NCI-H1417 treated with DMSO at 0.1 percent for 48 hours (cell line): ENCODE measurements at regions not wholly inside any gene's neighbourhood (a gene's known extent, or its start where the extent isn't known, plus 50 kb on each side); places are given as distances from the start of the nearest gene placed in this dataset.

Experiments used
- DNase-seq: peaks from one replicate; lab custom pipeline; 2025; lab: John Stamatoyannopoulos, UW

DNA sequence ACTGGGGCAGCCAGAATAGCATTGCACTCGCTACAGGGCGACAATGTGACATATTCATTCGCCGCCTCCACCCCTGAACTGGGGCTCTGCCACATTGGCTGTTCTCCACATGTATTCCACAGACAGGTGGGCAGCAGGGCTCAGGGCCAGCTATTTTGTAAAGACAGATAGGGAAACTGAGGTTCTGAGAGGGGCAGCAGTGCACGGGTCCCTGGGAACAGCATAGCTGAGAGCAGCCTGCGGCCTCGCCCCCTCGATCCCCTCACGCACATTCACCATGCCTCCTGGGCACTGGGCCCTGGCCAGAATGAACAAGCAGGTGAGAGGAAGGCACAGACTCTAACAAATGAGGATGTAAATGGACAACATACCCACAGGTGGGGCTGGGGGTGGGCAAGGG is 75.0 kb upstream of the SPATA12 start:
- no peak for DNase-seq

DNA sequence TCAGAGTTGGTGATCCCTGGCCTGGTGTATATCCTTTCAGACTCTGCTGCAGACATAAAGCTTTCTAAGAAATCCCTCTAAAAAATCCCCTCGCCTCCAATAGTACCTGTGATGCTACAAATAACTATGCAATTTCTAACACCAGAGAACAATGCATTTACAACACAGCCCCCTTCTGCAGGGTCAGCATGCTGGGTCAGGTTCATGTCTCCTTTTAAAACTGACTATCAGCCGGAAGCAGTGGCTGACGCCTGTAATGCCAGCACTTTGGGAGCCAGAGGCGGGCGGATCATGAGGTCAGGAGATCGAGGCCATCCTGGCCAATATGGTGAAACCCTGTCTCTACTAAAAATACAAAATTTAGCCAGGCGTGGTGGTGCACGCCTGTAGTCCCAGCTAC is 77.0 kb upstream of the SPATA12 start:
- no peak for DNase-seq

DNA sequence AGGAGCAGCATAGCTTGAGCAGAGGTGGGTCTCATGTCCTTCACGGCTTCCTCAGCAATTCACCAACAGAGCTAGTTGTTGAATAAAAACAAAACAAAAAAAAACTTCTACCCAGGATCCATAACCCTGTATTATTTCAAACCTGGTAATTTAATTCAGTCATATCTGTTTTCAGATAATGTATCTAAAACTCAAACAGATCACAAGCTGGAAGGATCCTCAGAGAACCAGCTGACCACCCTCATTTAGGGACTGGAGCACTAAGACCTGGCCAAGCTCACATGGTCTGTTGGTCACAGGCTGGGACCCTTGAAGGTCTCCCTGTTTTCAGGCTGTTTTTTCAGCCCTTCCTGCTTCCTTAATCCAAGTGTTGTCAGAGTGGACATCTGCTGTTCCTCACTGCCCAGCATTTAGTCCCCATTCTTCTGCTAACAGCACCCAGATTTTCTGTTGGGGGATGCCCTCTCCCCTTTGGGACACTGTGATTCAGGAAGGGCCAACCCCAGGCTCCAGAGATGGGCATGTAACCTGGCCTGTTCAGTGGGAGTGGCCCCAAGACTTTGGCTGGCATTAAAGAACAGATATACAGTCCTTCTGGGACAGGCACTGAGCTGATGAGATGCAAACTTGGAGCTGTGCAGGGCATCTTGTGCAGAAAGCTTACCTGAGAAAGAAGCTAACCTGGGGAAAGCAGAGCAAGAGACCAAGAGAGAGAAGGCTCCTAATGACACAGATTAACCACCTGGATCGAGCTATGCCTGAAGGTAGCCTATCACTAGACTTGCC is 78.8 kb upstream of the SPATA12 start:
- no peak for DNase-seq

DNA sequence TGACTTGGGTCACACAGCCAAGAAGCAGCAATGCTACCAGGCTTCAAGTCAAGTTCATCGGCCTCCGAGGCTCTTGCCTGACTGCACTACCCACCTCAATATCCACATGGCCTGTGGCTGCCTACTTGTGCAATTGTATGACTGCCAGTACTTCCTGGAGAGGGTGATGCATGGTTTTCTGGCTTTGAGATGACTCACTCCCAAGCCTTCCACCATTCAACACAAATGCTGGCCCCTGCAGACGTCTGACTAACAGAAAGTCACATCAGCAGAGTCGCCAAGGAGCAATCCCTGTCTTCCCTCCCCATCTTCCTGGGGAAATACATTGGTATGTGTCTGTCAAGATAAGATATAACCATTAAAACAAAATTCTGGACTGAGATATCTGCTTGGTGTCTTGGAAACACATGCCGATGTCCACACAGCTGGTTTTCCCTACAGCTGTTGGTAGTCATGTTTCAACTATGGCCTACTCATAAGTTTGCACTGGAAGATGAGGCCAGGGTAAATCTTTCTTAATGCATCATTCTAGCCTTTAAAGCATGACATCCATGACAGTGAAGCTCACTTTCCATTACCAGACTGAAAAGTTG is 79.6 kb upstream of the SPATA12 start:
- DNase-seq = no peak

DNA sequence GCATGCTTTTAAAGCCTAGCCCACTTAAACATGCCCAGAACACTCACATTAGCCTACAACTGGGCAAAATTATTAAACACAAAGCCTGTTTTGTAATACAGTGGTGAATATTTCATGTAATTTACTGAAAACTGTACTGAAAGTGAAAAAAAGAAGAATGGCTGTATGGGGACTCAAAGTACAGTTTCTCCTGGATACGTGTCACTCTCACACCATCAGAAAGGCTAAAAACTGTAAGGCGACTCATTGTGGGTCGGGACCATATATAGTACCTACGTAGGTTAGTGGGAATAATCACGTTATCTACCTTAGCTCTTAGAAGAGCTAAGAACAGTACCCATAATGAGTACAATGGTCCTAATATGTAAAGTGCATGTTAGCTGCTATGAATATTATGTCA is 80.2 kb upstream of the SPATA12 start:
- no peak for DNase-seq

DNA sequence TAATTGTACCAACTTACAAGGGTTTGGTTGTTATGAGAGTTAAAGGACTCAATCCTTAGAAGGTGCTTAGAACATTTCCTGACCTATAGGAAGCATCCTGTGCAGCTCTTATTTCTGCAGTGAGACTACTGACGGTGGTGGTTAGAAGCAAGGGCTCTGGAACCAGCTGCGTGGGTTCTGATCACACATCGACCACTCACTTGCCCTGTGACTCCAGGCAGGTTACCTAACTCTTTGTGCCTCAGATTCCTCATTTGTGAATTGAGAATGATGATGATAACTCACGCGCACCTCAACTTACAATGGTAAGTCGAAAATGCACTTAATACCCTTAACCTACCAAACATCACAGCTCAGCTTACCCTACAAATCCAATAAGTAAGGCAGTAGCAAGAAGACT is 80.7 kb upstream of the SPATA12 start:
- no peak for DNase-seq

DNA sequence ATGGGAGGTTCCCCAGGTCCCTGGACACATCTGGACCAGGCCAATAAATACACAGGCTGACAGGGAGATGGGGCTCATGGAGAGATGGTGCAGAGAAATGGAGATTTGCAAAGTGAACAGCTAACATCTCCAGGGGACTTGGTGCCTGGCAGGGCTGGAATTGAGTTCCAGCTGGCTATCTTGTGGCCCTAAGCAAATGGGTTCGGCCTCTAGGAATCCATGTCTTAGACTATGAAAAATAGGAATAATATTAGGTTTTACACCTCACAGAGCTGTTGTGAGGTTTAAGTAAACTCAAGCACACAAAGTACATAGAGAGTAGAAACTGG is 82.9 kb upstream of the SPATA12 start:
- no peak for DNase-seq

DNA sequence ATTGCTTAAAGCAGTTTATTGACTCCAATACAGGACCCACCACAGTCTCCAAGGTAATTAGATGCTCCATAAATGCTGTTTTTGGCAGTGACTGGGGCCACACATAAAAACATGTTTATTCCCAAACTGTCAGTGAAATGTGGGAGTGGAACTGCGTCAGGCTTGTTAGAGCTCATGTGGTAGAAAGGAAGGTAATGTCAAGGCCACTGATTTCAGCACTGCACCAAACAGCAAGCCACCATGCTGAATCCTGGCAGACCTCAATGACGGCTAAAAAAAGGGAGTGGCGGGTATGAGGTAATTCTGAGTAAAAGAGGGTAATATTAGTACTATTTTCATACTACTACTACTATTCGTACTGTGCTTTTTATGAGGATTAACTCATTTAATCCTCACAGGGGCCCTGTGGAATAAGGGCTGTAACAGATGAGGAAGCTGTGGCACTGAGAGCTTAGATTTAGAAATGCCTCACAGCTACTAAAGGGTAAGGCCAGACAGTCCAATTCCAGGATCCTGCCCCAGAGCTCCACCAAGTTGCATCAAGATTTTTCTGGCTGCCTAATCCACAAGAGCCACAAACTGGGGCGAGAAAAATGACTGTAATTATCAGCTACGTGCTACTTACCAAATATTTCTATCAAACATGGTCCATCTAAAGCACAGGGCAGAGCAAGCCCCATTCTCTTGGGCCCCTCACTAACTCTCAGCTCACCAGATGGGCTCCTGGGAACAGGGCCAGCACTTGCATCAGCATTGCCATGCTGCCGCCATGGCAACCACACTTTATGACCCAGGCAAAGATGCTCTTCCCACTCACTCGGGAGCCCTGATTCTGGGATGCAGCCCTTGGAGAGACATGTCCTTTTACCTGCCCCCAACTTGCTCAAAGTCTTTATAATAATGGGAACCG is 83.6 kb upstream of the SPATA12 start:
- DNase-seq = no peak

DNA sequence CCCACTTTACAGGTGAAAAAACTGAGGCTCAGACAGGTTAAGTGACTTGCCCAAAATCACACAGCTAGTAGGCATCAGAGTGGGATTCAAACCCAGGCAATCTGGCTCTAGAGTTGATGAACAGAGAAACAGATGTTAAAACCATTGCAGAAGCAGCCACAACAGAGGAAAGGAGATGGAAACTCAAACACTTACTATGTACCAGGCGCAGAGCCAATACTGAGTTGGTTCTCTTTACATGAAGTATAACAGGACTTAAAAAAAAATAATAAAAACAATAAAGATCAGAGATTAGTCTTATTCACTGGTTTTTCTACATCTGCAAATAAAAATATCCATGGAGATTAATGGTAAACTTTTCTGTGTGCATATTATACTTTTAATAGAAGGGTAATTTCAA is 84.9 kb upstream of the SPATA12 start:
- DNase-seq = no peak

DNA sequence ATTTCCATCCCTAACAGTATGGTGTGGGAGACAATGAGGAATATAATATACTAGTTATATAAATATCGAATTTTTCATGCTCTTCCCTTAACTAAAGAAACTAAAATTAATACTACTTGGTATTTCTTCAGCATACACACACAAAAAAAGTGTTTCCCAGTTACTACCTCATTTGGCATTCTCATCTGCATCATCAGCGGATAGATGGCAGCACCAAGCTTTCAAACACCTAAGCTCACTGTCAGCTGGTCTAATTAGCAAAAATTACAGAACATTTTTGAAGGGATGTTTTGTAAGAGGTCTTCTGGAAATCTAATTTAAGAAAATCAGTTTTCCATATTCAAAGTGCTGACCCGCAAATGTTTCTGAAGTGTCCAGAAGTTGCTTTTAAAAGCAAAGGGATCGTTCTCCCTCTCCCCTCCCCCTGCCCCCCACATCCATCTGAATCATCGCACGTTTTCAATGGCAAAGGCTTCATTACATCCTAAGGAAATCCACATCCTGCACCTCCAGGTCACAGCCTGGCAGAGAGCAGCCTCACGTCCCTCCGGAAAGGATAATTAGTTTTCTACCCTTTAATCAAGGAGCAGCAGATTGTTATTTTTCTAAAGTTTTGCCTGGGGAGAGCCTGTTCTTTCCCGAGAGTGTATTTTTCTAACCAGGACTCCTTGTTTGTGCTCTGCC is 86.1 kb upstream of the SPATA12 start:
- no peak for DNase-seq

DNA sequence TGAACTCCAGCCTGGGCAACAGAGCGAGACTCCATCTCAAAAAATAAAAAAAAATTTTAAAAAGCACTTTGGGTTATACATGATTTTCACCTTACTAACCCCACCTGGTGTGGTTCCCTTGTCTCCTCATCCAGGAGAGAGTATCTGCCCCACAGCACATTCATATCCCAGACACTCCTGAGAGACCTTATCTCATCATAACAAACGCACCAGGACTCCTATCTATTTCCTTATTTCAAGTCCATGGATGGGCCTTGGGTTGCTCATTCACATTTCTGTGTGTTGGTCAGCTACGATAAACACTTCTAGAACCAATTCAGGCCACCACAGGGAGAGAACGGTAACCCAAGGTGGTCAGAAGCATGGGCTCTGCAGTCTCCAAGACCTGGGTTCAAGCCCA is 88.6 kb upstream of the SPATA12 start:
- DNase-seq = no peak

DNA sequence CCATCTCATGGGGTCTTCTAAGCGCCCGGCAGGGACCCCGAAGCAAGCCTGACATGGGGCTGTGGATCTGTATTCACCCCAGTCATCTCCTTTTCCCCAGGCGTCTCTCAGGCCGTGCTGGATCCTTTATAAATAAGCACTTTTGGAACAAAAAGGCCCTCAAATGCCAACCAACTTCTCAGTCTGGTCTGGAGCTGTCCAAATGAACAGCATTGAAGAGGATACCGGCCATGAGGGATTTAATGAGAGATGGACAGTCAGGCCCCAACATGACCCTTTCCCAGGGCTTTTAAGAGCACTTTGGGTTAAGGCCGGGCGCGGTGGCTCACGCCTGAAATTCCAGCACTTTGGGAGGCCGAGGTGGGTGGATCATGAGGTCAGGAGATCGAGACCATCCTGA is 89.2 kb upstream of the SPATA12 start:
- DNase-seq = no peak

DNA sequence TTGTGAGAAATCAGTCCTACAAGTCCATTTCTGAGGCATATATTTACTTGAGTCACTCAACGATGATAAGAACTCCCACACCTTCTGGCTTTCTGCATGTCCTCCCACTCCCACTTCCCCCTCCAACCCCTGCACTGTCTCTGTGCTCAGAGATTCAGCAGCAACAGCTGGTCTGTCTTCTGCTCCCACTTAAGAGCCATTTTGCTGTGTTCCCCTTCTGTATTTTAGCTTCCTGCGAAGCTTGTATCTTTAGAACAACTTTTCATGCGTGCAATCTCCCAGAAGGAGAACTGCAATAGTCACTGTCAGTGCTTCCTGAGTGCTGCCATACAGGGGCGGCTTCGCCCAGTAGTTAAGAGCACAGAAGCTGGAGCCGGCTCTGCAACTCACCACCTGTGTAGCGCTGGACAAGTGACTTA is 90.0 kb upstream of the SPATA12 start:
- DNase-seq = no peak

DNA sequence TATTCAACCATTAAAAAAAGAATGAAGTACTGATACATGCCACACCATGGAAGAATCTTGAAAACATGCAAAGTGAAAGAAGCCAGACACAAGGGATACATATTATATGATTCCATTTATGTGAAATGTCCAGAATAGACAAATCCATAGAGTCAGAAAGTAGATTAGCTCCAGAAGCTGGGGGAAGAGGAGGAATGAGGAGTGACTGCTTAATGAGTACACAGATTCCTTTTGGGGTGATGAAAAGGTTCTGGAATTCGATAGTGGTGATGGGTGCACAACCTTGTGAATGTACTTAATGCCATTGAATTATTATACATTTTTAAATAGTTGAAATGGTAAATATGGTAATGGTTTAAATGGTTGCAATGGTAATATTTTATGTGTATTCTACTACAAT is 90.6 kb upstream of the SPATA12 start:
- no peak for DNase-seq

DNA sequence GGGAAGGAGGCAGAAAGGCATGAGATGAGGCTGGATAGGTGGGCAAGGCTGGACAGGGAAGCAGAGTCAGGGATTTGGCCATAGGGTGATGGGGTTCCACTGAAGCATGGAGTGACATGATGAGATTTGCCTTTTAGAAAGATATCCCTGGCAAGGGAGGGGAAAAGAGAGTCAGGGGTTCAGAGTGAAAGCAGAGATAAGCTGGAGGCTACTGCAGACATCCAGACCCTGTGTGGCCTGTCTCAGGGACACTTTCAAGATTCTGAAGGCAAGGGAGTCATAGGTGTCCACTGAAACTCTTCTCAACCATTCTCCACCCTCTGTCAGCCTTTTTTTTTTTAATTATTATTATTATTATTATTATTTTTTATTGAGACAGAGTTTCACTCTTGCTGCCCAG is 94.0 kb upstream of the SPATA12 start:
- DNase-seq = no peak

DNA sequence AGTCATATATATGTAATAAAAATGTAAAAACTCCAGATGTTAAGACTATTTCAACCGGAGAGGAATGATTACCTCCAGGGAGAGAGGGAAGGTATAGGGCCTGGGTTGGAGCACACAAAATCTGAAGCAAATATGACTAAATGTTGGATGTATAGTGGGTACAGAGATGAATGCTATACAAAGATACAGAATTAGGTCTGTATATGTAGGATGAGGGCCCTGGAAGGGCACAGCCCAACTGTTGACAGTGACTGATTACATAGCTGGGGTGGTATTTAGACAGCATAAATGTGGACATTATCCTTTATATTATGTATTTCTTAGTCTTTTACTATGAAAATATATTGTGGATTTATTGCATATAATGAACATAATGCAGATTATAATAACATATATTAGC is 94.4 kb upstream of the SPATA12 start:
- DNase-seq = no peak

DNA sequence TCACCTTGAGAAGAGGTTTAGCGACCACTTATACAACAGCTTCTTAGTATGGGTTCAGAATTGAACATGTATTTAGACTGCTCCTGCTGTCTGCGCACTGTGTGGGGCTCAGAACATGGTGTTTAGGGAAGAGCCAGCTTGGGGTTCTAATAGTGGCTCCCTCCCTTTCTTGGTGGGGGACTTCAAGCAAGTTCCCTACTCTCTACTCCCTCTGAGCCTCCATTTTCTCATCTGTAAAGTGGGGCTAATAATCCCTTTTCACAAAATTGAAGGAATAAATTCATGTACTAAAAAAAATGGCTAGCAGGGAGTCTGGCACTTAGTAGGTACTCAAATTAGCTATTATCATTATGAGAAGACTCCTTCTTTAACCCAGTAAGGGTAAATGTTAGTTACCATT is 97.5 kb upstream of the SPATA12 start:
- DNase-seq = no peak

DNA sequence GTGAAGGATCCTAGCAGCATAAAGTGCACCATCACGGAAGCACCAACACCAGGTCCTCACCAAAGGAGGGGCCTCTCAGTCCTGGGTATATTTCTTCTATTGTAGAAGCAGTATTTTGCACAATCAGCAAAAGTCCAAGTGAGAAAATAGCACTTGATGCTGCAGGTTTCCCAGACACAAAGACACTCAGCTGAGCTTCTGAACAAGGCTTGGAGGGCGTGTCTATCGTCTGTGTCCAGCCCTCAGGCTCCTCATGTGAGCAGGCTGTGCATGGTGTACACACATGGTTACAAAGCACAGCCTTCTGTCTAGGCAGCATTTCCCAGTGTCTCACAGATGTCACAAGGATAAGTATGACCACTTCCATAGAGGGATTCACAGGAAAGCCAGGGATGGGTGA is 98.3 kb upstream of the SPATA12 start:
- DNase-seq = no peak

DNA sequence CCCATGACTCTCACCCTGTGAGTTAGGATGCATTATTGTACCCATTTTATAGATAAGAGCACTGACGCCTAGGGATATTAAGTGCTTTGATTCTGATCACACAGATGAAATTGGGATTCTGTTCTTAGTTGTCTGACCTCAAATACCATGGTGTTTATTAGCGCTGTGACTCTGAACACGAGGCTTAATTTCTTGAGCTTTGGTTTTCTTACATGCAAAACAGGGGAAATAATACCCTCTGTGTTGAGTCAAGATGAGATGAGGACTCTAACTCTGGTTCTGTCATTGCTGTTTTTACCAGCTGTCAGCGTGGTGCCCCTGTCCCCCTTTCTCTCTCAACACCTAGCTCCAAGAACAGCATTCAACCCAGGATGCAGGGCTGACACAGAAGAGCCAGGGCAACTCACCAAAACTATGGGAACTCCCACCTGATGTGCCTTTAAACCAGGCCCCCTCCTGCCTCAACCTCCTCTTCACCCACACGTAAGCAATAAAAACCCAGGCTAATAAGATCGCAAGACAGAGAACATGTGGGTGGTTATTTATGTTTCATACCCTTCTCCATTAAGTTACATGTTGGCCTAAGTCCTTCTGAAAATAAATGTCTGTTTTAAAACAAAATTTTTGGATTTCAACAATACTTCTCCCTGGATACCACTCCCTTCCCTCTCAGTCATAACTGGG is 100.1 kb upstream of the SPATA12 start:
- DNase-seq = no peak

DNA sequence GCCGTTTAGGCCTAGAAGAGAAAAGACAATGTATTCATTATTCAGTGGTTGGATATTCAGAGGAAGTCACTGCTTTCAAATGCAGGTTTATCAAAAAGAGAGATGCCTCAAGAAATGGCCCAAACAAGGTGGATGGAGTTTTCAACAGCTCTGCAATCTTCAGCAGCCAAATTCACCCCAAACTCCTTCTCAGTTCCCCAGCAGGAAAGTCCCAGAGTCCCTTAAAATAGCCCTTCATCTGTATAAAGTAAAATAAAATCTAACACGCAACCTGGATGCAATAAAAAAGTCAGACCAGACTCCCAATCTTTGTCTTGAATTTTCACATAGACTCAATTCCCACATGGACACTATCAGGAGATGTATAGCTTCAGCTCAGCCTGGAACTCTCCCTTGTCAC is 101.6 kb upstream of the SPATA12 start:
- DNase-seq = no peak

DNA sequence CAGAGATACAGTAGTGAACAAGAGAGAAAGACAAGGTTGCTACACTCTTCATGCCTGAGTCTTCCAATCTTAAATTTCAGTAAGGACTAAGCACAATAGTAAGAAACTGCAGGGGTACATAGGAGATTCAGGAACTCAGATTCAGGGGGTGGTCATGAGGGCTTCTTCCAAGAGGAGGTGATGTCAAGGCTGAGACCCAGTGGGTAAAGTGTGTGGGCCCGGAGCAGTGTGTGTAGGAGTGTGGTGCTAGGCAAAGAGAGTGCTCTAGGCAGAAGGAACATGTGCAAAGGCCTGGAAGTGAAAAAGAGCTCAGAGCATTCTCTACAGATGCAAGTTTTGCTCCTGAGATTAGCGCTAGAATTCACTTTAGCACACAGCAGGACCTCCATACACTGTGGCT is 102.9 kb upstream of the SPATA12 start:
- no peak for DNase-seq

DNA sequence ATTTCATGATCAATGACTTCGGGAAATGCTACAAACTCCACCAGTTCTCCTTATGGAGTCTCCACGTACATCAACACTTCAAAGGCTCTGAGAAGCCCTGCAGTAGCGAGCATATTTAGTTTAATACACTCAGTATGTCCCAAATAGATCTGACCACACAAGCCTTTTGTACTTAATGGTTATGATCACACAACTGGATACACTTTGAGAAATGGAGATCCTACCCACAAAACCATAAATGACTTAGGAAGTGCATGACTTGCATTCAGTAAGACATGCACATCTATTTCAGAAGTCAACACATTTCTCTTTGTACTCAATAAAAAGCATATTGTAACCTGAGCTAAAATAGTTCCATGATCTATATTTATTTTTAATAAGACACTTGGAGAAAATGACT is 103.6 kb upstream of the SPATA12 start:
- no peak for DNase-seq
